ENCODE measurements at regions not wholly inside any gene's neighbourhood (a gene's known extent, or its start where the extent isn't known, plus 50 kb on each side); places are given as distances from the start of the nearest gene placed in this dataset.

GRCh38 chrX:149282909-149283308 is 222.2 kb downstream of the IDS start:
- TF ChIP-seq CTCF (IDR thresholded peaks at IDR 0.05), result no peak
- no peak for TF ChIP-seq ZFX (IDR thresholded peaks at IDR 0.05; ENCODE audit: borderline replicate concordance)
- no peak overlapping the region for H3K27ac ChIP-seq

GRCh38 chrX:149280011-149280410 is 225.1 kb downstream of the IDS start:
- TF ChIP-seq ZFX (IDR thresholded peaks at IDR 0.05; ENCODE audit: borderline replicate concordance), result no peak
- H3K27ac ChIP-seq, result no peak overlapping the region

GRCh38 chrX:149275836-149276235 is 229.3 kb downstream of the IDS start:
- H3K27ac ChIP-seq, result no peak overlapping the region
- TF ChIP-seq CTCF (IDR thresholded peaks at IDR 0.05), result no peak
- TF ChIP-seq ZFX (IDR thresholded peaks at IDR 0.05; ENCODE audit: borderline replicate concordance), result no peak

- no peak overlapping the region for H3K27ac ChIP-seq
- TF ChIP-seq ZFX (IDR thresholded peaks at IDR 0.05; ENCODE audit: borderline replicate concordance), result no peak
- TF ChIP-seq CTCF (IDR thresholded peaks at IDR 0.05), result no peak
These were observed 230.5 kb downstream of the IDS start for GRCh38 chrX:149274516-149275105.

GRCh38 chrX:149272690-149273463 is 232.2 kb downstream of the IDS start:
- no peak for TF ChIP-seq ZFX (IDR thresholded peaks at IDR 0.05; ENCODE audit: borderline replicate concordance)
- TF ChIP-seq CTCF (IDR thresholded peaks at IDR 0.05), result no peak
- H3K27ac ChIP-seq, result no peak overlapping the region

GRCh38 chrX:149267878-149268813 is 237.0 kb downstream of the IDS start:
- TF ChIP-seq ZFX (IDR thresholded peaks at IDR 0.05; ENCODE audit: borderline replicate concordance) (no peak), CTCF (IDR thresholded peaks at IDR 0.05) (no peak)
- no peak overlapping the region for H3K27ac ChIP-seq

GRCh38 chrX:149262086-149262485 is 243.0 kb downstream of the IDS start:
- TF ChIP-seq ZFX (IDR thresholded peaks at IDR 0.05; ENCODE audit: borderline replicate concordance) (no peak), CTCF (IDR thresholded peaks at IDR 0.05) (no peak)
- no peak overlapping the region for H3K27ac ChIP-seq

Measured in 22Rv1 (cell line).